Smooth muscle cell (in vitro differentiated cells): ENCODE measurements at regions not wholly inside any gene's neighbourhood (a gene's known extent, or its start where the extent isn't known, plus 50 kb on each side); places are given as distances from the start of the nearest gene placed in this dataset.

Experiments
- DNase-seq: peaks from one replicate; lab custom pipeline; 2025; ENCODE audit not compliant: unreplicated experiment; lab: John Stamatoyannopoulos, UW
- H2AFZ ChIP-seq: fragments of 200-600 bp; sonication (generic); 2 replicates; pipeline ENCODE4 v1.6.0; 2016; ENCODE audit warnings: antibody characterized with exemption, low read depth, mild to moderate bottlenecking
- H3F3A ChIP-seq: fragments of 200-600 bp; sonication (generic); 2 replicates; pipeline ENCODE4 v1.6.0; 2017; ENCODE audit warnings: antibody characterized with exemption, low read depth
- H3K27ac ChIP-seq: fragments of 200-600 bp; sonication (generic); 2 replicates; pipeline ENCODE4 v1.5.1; 2016; ENCODE audit warnings: low read depth, mild to moderate bottlenecking
- H3K27me3 ChIP-seq: fragments of 200-600 bp; sonication (generic); 2 replicates; pipeline ENCODE4 v1.6.1; 2016; ENCODE audit warnings: low read depth, mild to moderate bottlenecking
- H3K36me3 ChIP-seq: fragments of 200-600 bp; sonication (generic); 2 replicates; pipeline ENCODE4 v1.5.1; 2016; ENCODE audit warnings: low read depth
- H3K4me1 ChIP-seq: fragments of 200-600 bp; sonication (generic); 2 replicates; pipeline ENCODE4 v1.5.1; 2016; ENCODE audit warnings: low read depth
- H3K4me2 ChIP-seq: fragments of 200-600 bp; sonication (generic); 2 replicates; pipeline ENCODE4 v1.6.0; 2016; ENCODE audit warnings: mild to moderate bottlenecking
- H3K4me3 ChIP-seq: fragments of 200-600 bp; sonication (generic); 2 replicates; pipeline ENCODE4 v1.5.1; 2016; ENCODE audit warnings: mild to moderate bottlenecking
- H3K79me2 ChIP-seq: fragments of 200-600 bp; sonication (generic); 2 replicates; pipeline ENCODE4 v1.6.0; 2016; ENCODE audit warnings: low read depth, mild to moderate bottlenecking
- H3K9ac ChIP-seq: fragments of 200-600 bp; sonication (generic); 2 replicates; pipeline ENCODE4 v1.6.0; 2016; ENCODE audit warnings: low read depth
- H3K9me3 ChIP-seq: fragments of 200-600 bp; sonication (generic); replicated peaks from 2 replicates; pipeline ENCODE4 v1.5.1; 2016; ENCODE audit warnings: low read depth
- H4K20me1 ChIP-seq: fragments of 200-600 bp; sonication (generic); 2 replicates; pipeline ENCODE4 v1.6.0; 2016; ENCODE audit warnings: low read depth
- WGBS: methylation state at CpG from one replicate; pipeline ENCODE4 v1.1.7; 2016; ENCODE audit warnings: low lambda C conversion rate; 5-methylcytosine and 5-hydroxymethylcytosine counted together
- TF ChIP-seq, protein P1 (sequence below): fragments of 200-600 bp; sonication (generic); IDR thresholded peaks from 2 replicates; pipeline ENCODE4 v1.5.1; 2017; ENCODE audit warnings: borderline replicate concordance, mild to moderate bottlenecking, antibody characterized with exemption; ENCODE audit not compliant: insufficient read depth, poor library complexity, severe bottlenecking

DNA sequence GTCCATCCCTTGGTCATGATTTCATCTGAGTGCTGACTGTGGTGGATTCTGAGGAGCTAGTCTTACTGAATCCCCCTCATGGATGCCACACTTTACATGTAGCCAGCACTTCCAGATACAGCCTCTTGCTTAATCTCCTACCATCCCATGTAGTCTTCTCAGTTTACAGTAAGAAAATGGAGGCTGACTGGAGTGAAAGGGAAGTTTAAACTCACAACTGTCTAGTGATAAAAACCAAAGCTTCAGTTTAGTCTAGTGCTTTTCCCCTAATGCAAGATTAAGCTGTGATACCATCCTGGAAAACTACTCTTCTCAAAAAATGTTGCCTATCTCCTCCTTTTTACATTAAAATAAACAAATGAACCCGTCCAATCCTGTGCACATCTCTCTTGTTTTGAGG, 146.8 kb upstream of the HES1 start:
- H2AFZ ChIP-seq: peak overlapping the region; percentile 41
- no peaks in the 10 kb centered on the region for H4K20me1 ChIP-seq
- H3K27ac ChIP-seq: peak overlapping the region; percentile 19
- no peak overlapping the region for H3K4me3 ChIP-seq
- H3K4me2 ChIP-seq: no peak overlapping the region
- 36% methylated on average over 1 of the region's 1 CpG for WGBS
- H3K4me1 ChIP-seq: peaks cover 17% of the 10 kb centered on the region
- no peaks in the 10 kb centered on the region for H3K79me2 ChIP-seq
- no peaks in the 10 kb centered on the region for H3K9me3 ChIP-seq
- H3K27me3 ChIP-seq: no peaks in the 10 kb centered on the region
- peaks cover 7% of the 10 kb centered on the region for H3F3A ChIP-seq
- H3K36me3 ChIP-seq: no peaks in the 10 kb centered on the region
- H3K9ac ChIP-seq: no peak overlapping the region
- TF ChIP-seq, protein P1, sequence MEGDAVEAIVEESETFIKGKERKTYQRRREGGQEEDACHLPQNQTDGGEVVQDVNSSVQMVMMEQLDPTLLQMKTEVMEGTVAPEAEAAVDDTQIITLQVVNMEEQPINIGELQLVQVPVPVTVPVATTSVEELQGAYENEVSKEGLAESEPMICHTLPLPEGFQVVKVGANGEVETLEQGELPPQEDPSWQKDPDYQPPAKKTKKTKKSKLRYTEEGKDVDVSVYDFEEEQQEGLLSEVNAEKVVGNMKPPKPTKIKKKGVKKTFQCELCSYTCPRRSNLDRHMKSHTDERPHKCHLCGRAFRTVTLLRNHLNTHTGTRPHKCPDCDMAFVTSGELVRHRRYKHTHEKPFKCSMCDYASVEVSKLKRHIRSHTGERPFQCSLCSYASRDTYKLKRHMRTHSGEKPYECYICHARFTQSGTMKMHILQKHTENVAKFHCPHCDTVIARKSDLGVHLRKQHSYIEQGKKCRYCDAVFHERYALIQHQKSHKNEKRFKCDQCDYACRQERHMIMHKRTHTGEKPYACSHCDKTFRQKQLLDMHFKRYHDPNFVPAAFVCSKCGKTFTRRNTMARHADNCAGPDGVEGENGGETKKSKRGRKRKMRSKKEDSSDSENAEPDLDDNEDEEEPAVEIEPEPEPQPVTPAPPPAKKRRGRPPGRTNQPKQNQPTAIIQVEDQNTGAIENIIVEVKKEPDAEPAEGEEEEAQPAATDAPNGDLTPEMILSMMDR: no peak
- no peak for DNase-seq

DNA sequence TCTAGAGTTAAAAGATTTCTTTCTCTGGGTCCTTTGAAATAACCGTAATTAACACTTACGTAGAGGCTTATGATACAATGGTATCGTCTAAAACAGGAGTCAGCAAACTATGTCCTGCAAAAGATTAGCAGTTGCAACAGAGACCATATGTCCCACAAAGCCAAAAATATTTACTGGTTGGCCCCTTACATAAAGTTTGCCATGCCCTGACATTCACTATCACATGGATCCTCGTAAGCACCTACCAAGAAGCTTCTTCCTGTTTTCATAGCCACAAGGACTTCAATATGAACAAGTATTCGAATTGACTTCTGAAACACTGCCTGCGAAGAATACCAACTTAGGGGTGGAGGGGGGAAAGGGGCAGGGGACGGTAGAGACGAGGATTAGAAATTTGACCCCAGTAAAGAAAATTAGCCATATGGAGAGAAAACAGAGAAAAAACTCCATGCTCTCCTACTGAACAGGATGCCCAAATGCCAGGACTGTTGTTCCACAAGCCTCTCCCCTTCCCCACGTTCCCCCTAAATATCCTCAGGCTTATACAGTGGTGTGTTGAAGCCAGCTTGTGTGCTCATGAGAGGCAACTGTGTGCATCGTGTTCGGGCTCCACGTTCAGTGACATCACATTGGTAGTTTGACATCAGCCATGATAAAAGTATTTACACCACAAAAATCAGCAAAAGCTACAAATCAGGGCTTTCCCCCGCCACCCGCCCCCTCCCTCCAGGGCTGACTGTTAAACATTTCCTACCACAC, 144.1 kb upstream of the HES1 start:
- no peaks in the 10 kb centered on the region for H3K79me2 ChIP-seq
- no peaks in the 10 kb centered on the region for H3K9me3 ChIP-seq
- whole genome bisulfite sequencing: 51% methylated on average over 14 of the region's 14 CpGs
- H3K27ac ChIP-seq: peak overlapping the region; percentile 68
- H3K4me3 ChIP-seq: no peak overlapping the region
- H3K36me3 ChIP-seq: no peaks in the 10 kb centered on the region
- peak overlapping the region; percentile 53 for H2AFZ ChIP-seq
- peaks cover 7% of the 10 kb centered on the region for H3F3A ChIP-seq
- H4K20me1 ChIP-seq: no peaks in the 10 kb centered on the region
- H3K9ac ChIP-seq: peak overlapping the region; percentile 0
- TF ChIP-seq, protein P1: no peak
- H3K4me2 ChIP-seq: peak overlapping the region; percentile 45
- H3K27me3 ChIP-seq: no peaks in the 10 kb centered on the region
- DNase-seq: no peak
- H3K4me1 ChIP-seq: peaks cover 24% of the 10 kb centered on the region

DNA sequence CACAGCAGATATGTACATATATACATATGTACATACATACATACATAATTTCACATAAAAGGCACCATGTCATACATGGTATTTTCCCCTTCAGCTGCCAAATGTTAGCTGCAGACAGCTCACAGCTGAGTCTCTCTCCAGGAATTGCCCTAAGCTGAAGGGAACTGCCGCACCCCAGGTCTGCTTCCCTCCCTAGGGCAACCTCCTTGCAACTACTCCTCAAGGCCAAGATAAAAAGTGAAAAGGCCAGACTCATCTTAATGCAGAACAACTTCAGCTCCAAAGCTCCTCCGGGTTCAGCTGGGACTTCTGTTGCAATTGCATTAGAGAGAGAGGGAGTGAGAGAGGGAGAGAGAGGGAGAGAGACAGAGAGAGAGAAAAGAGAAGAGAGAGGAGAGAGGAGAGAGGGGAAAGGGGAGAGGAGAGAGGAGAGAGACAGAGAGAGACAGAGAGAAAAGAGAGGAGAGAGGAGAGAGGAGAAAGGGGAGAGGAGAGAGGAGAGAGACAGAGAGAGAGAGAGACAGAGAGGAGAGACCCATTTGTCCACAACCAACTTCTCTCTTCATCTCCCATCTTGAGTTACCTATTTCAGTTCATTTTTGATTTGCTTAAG, 143.4 kb upstream of the HES1 start:
- Histone ChIP-seq H3K27ac (peak overlapping the region; percentile 68), H3K9me3 (no peaks in the 10 kb centered on the region), H3K4me2 (peak overlapping the region; percentile 42), H3K36me3 (no peaks in the 10 kb centered on the region), H3F3A (peaks cover 11% of the 10 kb centered on the region), H3K4me3 (no peak overlapping the region), H3K27me3 (no peaks in the 10 kb centered on the region), H2AFZ (no peak overlapping the region), H3K9ac (no peak overlapping the region), H3K79me2 (no peaks in the 10 kb centered on the region), H4K20me1 (no peaks in the 10 kb centered on the region), H3K4me1 (peaks cover 23% of the 10 kb centered on the region)
- 29% methylated on average over 2 of the region's 2 CpGs for whole genome bisulfite sequencing
- no peak for DNase-seq
- TF ChIP-seq, protein P1: no peak

DNA sequence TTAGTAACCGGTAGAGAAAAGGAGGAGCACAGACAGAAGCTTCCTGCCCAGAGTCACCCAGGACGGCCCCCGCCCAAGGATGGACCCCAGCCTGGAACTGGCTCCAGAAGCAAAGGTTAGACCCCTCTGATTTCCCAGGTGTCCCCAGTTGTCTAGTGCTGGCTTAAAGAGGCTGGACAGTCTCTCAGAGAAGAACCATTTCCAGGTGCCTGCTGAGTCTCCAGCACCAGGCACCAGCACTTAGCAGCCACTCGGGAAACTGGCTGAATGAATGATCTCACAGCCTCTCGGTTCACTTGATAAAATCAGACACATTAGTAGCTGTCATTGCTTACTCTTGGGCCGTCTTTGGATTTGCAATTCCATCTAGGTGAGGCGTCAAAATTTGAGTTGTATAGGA, 139.7 kb upstream of the HES1 start:
- no peak for DNase-seq
- H3K4me3 ChIP-seq: no peak overlapping the region
- peaks cover 27% of the 10 kb centered on the region for H3F3A ChIP-seq
- H3K79me2 ChIP-seq: no peaks in the 10 kb centered on the region
- 50% methylated on average over 7 of the region's 7 CpGs for WGBS
- H2AFZ ChIP-seq: no peak overlapping the region
- H3K9me3 ChIP-seq: no peaks in the 10 kb centered on the region
- no peak overlapping the region for H3K4me2 ChIP-seq
- no peak overlapping the region for H3K27ac ChIP-seq
- no peaks in the 10 kb centered on the region for H3K36me3 ChIP-seq
- no peaks in the 10 kb centered on the region for H3K27me3 ChIP-seq
- peaks cover 26% of the 10 kb centered on the region for H3K4me1 ChIP-seq
- TF ChIP-seq, protein P1: no peak
- no peaks in the 10 kb centered on the region for H4K20me1 ChIP-seq
- H3K9ac ChIP-seq: no peak overlapping the region
